Smooth muscle cell (in vitro differentiated cells): ENCODE measurements at regions not wholly inside any gene's neighbourhood (a gene's known extent, or its start where the extent isn't known, plus 50 kb on each side); places are given as distances from the start of the nearest gene placed in this dataset.
A peak's percentile ranks its signal among the peaks of the same experiment; 100 is the strongest.

Source experiments
- DNase-seq: peaks from one replicate; lab custom pipeline; 2025; ENCODE audit not compliant: unreplicated experiment; lab: John Stamatoyannopoulos, UW
- H2AFZ ChIP-seq: fragments of 200-600 bp; sonication (generic); 2 replicates; pipeline ENCODE4 v1.6.0; 2016; ENCODE audit warnings: antibody characterized with exemption, low read depth, mild to moderate bottlenecking
- H3F3A ChIP-seq: fragments of 200-600 bp; sonication (generic); 2 replicates; pipeline ENCODE4 v1.6.0; 2017; ENCODE audit warnings: antibody characterized with exemption, low read depth
- H3K27ac ChIP-seq: fragments of 200-600 bp; sonication (generic); 2 replicates; pipeline ENCODE4 v1.5.1; 2016; ENCODE audit warnings: low read depth, mild to moderate bottlenecking
- H3K27me3 ChIP-seq: fragments of 200-600 bp; sonication (generic); 2 replicates; pipeline ENCODE4 v1.6.1; 2016; ENCODE audit warnings: low read depth, mild to moderate bottlenecking
- H3K36me3 ChIP-seq: fragments of 200-600 bp; sonication (generic); 2 replicates; pipeline ENCODE4 v1.5.1; 2016; ENCODE audit warnings: low read depth
- H3K4me1 ChIP-seq: fragments of 200-600 bp; sonication (generic); 2 replicates; pipeline ENCODE4 v1.5.1; 2016; ENCODE audit warnings: low read depth
- H3K4me2 ChIP-seq: fragments of 200-600 bp; sonication (generic); 2 replicates; pipeline ENCODE4 v1.6.0; 2016; ENCODE audit warnings: mild to moderate bottlenecking
- H3K4me3 ChIP-seq: fragments of 200-600 bp; sonication (generic); 2 replicates; pipeline ENCODE4 v1.5.1; 2016; ENCODE audit warnings: mild to moderate bottlenecking
- H3K79me2 ChIP-seq: fragments of 200-600 bp; sonication (generic); 2 replicates; pipeline ENCODE4 v1.6.0; 2016; ENCODE audit warnings: low read depth, mild to moderate bottlenecking
- H3K9ac ChIP-seq: fragments of 200-600 bp; sonication (generic); 2 replicates; pipeline ENCODE4 v1.6.0; 2016; ENCODE audit warnings: low read depth
- H3K9me3 ChIP-seq: fragments of 200-600 bp; sonication (generic); replicated peaks from 2 replicates; pipeline ENCODE4 v1.5.1; 2016; ENCODE audit warnings: low read depth
- H4K20me1 ChIP-seq: fragments of 200-600 bp; sonication (generic); 2 replicates; pipeline ENCODE4 v1.6.0; 2016; ENCODE audit warnings: low read depth
- CTCF ChIP-seq: fragments of 200-600 bp; sonication (generic); IDR thresholded peaks from 2 replicates; pipeline ENCODE4 v1.5.1; 2017; ENCODE audit warnings: borderline replicate concordance, mild to moderate bottlenecking, antibody characterized with exemption; ENCODE audit not compliant: insufficient read depth, poor library complexity, severe bottlenecking
- WGBS: methylation state at CpG from one replicate; pipeline ENCODE4 v1.1.7; 2016; ENCODE audit warnings: low lambda C conversion rate; 5-methylcytosine and 5-hydroxymethylcytosine counted together

GRCh38 chr10:59967079-59967478 lies 60.7 kb upstream of the CCDC6 start:
- H3K27me3 ChIP-seq: no peaks in the 10 kb centered on the region
- DNase-seq: no peak
- H3K4me2 ChIP-seq: no peak overlapping the region
- no peak overlapping the region for H3K27ac ChIP-seq
- H3K4me3 ChIP-seq: no peak overlapping the region
- no peaks in the 10 kb centered on the region for H3K36me3 ChIP-seq
- H3K9ac ChIP-seq: no peak overlapping the region
- H3K4me1 ChIP-seq: no peaks in the 10 kb centered on the region
- WGBS: 21% methylated on average over 2 of the region's 2 CpGs
- H2AFZ ChIP-seq: no peak overlapping the region
- no peaks in the 10 kb centered on the region for H3K79me2 ChIP-seq
- no peak for TF ChIP-seq CTCF
- H4K20me1 ChIP-seq: no peaks in the 10 kb centered on the region
- H3K9me3 ChIP-seq: no peaks in the 10 kb centered on the region
- no peaks in the 10 kb centered on the region for H3F3A ChIP-seq

- Histone ChIP-seq H3K9ac (no peak overlapping the region), H3K27ac (peak overlapping the region; percentile 68), H3K9me3 (no peaks in the 10 kb centered on the region), H3K4me1 (no peaks in the 10 kb centered on the region), H3K36me3 (no peaks in the 10 kb centered on the region), H3F3A (no peaks in the 10 kb centered on the region), H3K79me2 (no peaks in the 10 kb centered on the region), H3K4me3 (no peak overlapping the region), H3K4me2 (no peak overlapping the region), H3K27me3 (no peaks in the 10 kb centered on the region), H4K20me1 (no peaks in the 10 kb centered on the region), H2AFZ (no peak overlapping the region)
- no peak for DNase-seq
- TF ChIP-seq CTCF: no peak
- 92% methylated on average over 6 of the region's 6 CpGs for WGBS
These were observed 59.7 kb upstream of the CCDC6 start for GRCh38 chr10:59965899-59966650.

- Histone ChIP-seq H4K20me1 (no peaks in the 10 kb centered on the region), H3K4me1 (no peaks in the 10 kb centered on the region), H3K27me3 (no peaks in the 10 kb centered on the region), H3K27ac (no peak overlapping the region), H3K9ac (no peak overlapping the region), H3F3A (no peaks in the 10 kb centered on the region), H3K79me2 (no peaks in the 10 kb centered on the region), H3K9me3 (no peaks in the 10 kb centered on the region), H2AFZ (no peak overlapping the region), H3K4me2 (no peak overlapping the region), H3K36me3 (no peaks in the 10 kb centered on the region), H3K4me3 (no peak overlapping the region)
- no peak for TF ChIP-seq CTCF
- WGBS: 90% methylated on average over 4 of the region's 4 CpGs
- DNase-seq: no peak
These were observed 56.4 kb upstream of the CCDC6 start for GRCh38 chr10:59962756-59963155.

GRCh38 chr10:59960751-59961150 lies 54.4 kb upstream of the CCDC6 start:
- no peaks in the 10 kb centered on the region for H3K79me2 ChIP-seq
- TF ChIP-seq CTCF: no peak
- DNase-seq: no peak
- no peaks in the 10 kb centered on the region for H3F3A ChIP-seq
- no peak overlapping the region for H2AFZ ChIP-seq
- no peak overlapping the region for H3K4me2 ChIP-seq
- H3K27ac ChIP-seq: peak overlapping the region; percentile 59
- H3K4me1 ChIP-seq: no peaks in the 10 kb centered on the region
- H3K4me3 ChIP-seq: no peak overlapping the region
- H3K9ac ChIP-seq: no peak overlapping the region
- no peaks in the 10 kb centered on the region for H4K20me1 ChIP-seq
- H3K9me3 ChIP-seq: no peaks in the 10 kb centered on the region
- H3K27me3 ChIP-seq: no peaks in the 10 kb centered on the region
- H3K36me3 ChIP-seq: no peaks in the 10 kb centered on the region
